ENCODE measurements at regions not wholly inside any gene's neighbourhood (a gene's known extent, or its start where the extent isn't known, plus 50 kb on each side); places are given as distances from the start of the nearest gene placed in this dataset.
A peak's percentile ranks its signal among the peaks of the same experiment; 100 is the strongest.
"Not testable (repeated sequence)": the region's sequence is repeated elsewhere in the genome, so short reads cannot be mapped to it uniquely, and the experiment has no call there.

DNA sequence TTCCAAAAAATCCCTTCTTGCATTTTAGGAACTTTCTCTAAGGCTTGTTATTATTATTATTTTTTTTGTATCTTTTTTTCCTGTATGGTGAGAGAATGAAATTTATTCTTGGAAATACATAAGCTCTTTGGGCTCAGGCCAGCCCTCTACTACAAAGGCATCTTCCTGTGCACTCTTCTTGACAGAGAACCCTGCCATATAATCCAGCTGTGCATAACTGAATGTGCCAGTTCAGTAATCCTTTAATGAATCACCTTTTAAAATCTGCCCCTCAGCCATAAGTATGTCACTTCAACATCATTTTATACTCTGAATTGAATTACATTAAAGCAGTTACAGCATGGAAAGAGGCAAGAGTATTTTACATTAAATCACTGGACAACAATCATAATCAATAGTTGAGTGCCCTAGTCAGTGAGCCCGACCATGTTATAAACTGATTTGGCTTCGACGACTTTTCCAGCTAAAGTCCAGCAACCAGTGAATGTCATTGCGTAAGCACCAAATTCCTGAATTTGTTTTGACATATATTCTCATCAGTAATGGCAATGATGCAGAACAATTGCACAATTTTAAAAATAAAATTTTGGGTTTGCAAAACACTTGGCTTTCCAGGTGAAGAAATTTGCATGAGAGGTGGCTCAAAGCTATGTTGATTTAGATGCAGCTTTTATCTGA lies 59.2 kb upstream of the KCNK2 start:
- Histone ChIP-seq H3K9me3 (ENCODE audit: severe bottlenecking) (no peaks in the 10 kb centered on the region), H3K27me3 (ENCODE audit: insufficient read depth, poor library complexity, severe bottlenecking) (no peaks in the 10 kb centered on the region), H3K27ac (ENCODE audit: poor library complexity, severe bottlenecking) (no peak overlapping the region), H3K4me3 (ENCODE audit: severe bottlenecking) (no peak overlapping the region), H3K36me3 (ENCODE audit: low read depth) (no peaks in the 10 kb centered on the region), H3K4me1 (ENCODE audit: insufficient read depth, poor library complexity, severe bottlenecking) (peaks cover 5% of the 10 kb centered on the region)
- TF ChIP-seq, protein P1, sequence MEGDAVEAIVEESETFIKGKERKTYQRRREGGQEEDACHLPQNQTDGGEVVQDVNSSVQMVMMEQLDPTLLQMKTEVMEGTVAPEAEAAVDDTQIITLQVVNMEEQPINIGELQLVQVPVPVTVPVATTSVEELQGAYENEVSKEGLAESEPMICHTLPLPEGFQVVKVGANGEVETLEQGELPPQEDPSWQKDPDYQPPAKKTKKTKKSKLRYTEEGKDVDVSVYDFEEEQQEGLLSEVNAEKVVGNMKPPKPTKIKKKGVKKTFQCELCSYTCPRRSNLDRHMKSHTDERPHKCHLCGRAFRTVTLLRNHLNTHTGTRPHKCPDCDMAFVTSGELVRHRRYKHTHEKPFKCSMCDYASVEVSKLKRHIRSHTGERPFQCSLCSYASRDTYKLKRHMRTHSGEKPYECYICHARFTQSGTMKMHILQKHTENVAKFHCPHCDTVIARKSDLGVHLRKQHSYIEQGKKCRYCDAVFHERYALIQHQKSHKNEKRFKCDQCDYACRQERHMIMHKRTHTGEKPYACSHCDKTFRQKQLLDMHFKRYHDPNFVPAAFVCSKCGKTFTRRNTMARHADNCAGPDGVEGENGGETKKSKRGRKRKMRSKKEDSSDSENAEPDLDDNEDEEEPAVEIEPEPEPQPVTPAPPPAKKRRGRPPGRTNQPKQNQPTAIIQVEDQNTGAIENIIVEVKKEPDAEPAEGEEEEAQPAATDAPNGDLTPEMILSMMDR (IDR thresholded peaks at IDR 0.05; ENCODE audit: poor library complexity, severe bottlenecking), result no peak
- no peak for DNase-seq (ENCODE audit: low spot score)
- ATAC-seq (ENCODE audit: low read depth), result peak; percentile 45; the same call in 1 of the 3 replicates

DNA sequence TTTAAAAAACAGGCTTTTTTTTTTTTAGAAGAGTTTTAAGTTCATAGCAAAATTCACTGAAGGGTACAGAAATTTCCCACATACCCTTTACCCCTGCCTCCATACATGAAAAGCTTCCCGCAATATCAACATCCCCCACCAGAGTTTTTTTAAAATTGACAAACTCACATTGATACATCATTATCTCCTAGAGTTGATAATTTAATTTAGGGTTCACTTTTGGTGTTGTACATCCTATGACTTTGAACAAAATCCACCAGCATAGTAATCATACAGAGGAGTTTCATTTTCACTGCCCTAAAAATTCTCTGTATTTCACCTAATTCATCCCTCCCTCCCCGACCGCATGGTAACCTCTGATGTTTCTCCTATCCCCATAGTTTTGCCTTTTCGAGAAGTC lies 53.6 kb upstream of the KCNK2 start:
- Histone ChIP-seq H3K27me3 (ENCODE audit: insufficient read depth, poor library complexity, severe bottlenecking) (no peaks in the 10 kb centered on the region), H3K27ac (ENCODE audit: poor library complexity, severe bottlenecking) (no peak overlapping the region), H3K9me3 (ENCODE audit: severe bottlenecking) (no peaks in the 10 kb centered on the region), H3K36me3 (ENCODE audit: low read depth) (no peaks in the 10 kb centered on the region), H3K4me1 (ENCODE audit: insufficient read depth, poor library complexity, severe bottlenecking) (no peaks in the 10 kb centered on the region), H3K4me3 (ENCODE audit: severe bottlenecking) (no peak overlapping the region)
- no peak for DNase-seq (ENCODE audit: low spot score)
- no peak for ATAC-seq (ENCODE audit: low read depth)
- TF ChIP-seq, protein P1 (IDR thresholded peaks at IDR 0.05; ENCODE audit: poor library complexity, severe bottlenecking), result no peak

DNA sequence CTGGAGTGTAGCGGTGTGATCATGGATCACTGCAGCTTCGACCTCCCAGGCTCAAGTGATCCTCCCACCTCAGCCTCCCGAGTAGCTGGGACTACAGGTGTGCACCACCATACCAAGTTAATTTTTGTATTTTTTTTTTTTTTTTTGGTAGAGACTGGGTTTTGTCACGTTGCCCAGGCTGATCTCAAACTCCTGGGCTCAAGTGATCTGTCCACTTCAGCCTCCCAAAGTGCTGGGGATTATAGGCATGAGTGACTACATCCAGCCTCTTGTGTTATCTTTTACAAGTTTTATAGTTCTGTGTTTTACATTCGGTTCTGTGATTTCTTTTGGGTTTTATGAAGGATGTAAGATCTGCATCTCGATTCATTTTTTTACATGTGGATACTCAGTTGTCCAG lies 52.0 kb upstream of the KCNK2 start:
- not testable (repeated sequence) for H3K36me3 ChIP-seq (ENCODE audit: low read depth); ATAC-seq (ENCODE audit: low read depth)

DNA sequence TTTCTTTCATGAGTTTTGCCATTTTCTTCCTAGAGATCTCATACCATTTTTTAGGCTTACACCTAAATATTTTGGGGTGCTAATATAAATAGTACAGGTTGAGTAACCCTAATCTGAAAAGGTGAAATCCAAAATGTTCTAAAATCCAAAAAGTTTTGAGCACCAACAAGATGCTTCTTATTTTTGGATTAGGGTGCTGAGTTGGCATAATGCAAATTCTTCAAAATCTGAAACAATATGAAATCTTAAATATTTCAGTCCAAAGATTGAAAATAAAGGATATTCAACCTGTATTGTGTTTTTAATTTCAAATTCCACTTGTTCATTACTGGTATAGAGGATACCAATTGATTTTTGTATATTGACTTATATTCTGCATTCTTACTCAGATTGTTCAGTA lies 51.1 kb upstream of the KCNK2 start:
- TF ChIP-seq, protein P1 (IDR thresholded peaks at IDR 0.05; ENCODE audit: poor library complexity, severe bottlenecking), result no peak
- no peaks in the 10 kb centered on the region for H3K27me3 ChIP-seq (ENCODE audit: insufficient read depth, poor library complexity, severe bottlenecking)

More for the DNA sequence above, 52.0 kb upstream of the KCNK2 start:
- not testable (repeated sequence) for H3K9me3 ChIP-seq (ENCODE audit: severe bottlenecking); DNase-seq (ENCODE audit: low spot score); H3K4me1 ChIP-seq (ENCODE audit: insufficient read depth, poor library complexity, severe bottlenecking); H3K27me3 ChIP-seq (ENCODE audit: insufficient read depth, poor library complexity, severe bottlenecking); H3K27ac ChIP-seq (ENCODE audit: poor library complexity, severe bottlenecking); H3K4me3 ChIP-seq (ENCODE audit: severe bottlenecking)

More for the DNA sequence above, 51.1 kb upstream of the KCNK2 start:
- Histone ChIP-seq H3K4me3 (ENCODE audit: severe bottlenecking) (no peak overlapping the region), H3K4me1 (ENCODE audit: insufficient read depth, poor library complexity, severe bottlenecking) (no peaks in the 10 kb centered on the region), H3K27ac (ENCODE audit: poor library complexity, severe bottlenecking) (no peak overlapping the region), H3K9me3 (ENCODE audit: severe bottlenecking) (no peaks in the 10 kb centered on the region), H3K36me3 (ENCODE audit: low read depth) (no peaks in the 10 kb centered on the region)
- DNase-seq (ENCODE audit: low spot score) (no peak), ATAC-seq (ENCODE audit: low read depth) (no peak)

All from RWPE2 (cell line).